Endothelial cell of umbilical vein (primary cell): ENCODE measurements at regions not wholly inside any gene's neighbourhood (a gene's known extent, or its start where the extent isn't known, plus 50 kb on each side); places are given as distances from the start of the nearest gene placed in this dataset.

Experiments used
- BruUV-seq: library from RNA; stranded (reverse); fragments of 400-500 nt; replicated peaks from 2 replicates; lab custom pipeline; 2021; lab: Mats Ljungman, UMichigan
- CTCF ChIA-PET: fragments of 300-600, 350-600 bp; sonication (Branson Sonifier 250); formaldehyde crosslinking; loops from one replicate; lab custom pipeline; 2021; ENCODE audit warnings: antibody characterized with exemption, inconsistent platforms; lab: Charles Lee
- POLR2A ChIA-PET: fragments of 300-600, 350-600 bp; sonication (Branson Sonifier 250); formaldehyde crosslinking; loops from one replicate; lab custom pipeline; 2021; ENCODE audit warnings: antibody characterized with exemption, inconsistent platforms; lab: Charles Lee
- DNase-seq: peaks from one replicate; pipeline ENCODE4 v3.0.0-alpha.2; 2011; ENCODE audit warnings: low read depth, low spot score
- FAIRE-seq: peaks from 2 replicates; lab custom pipeline; 2011; peaks lifted over from hg19 to GRCh38; lab: Jason Lieb, UNC
- H2AFZ ChIP-seq: 2 replicates; pipeline ENCODE4 v1.6.0; 2012; ENCODE audit warnings: low read depth, low read length, control low read depth, inconsistent platforms
- H3K27ac ChIP-seq: 2 replicates; pipeline ENCODE4 v1.5.1; 2011; ENCODE audit warnings: low read depth, mild to moderate bottlenecking, control low read depth, low read length, moderate library complexity; ENCODE audit not compliant: insufficient read depth
- H3K27me3 ChIP-seq, 2 experiments: 2 replicates each; pipeline versions ENCODE4 v1.6.0 to v1.6.1; 2011; ENCODE audit warnings: low read length in 2 of 2, mixed read lengths in 1 of 2; ENCODE audit not compliant: control insufficient read depth in 2 of 2, insufficient read depth in 2 of 2
- H3K36me3 ChIP-seq, 2 experiments: 2 replicates in 1 of 2; 3 replicates in 1 of 2; pipeline ENCODE4 v1.5.1; 2011; ENCODE audit warnings: low read length in 2 of 2, mild to moderate bottlenecking in 1 of 2, moderate library complexity in 1 of 2; ENCODE audit not compliant: control insufficient read depth in 2 of 2, insufficient read depth in 2 of 2; ENCODE audit errors: extremely low read depth in 1 of 2
- H3K4me1 ChIP-seq: 3 replicates; pipeline ENCODE4 v1.5.1; 2011; ENCODE audit warnings: mild to moderate bottlenecking, low read length; ENCODE audit not compliant: control insufficient read depth, insufficient read depth; ENCODE audit errors: extremely low read depth
- H3K4me2 ChIP-seq: 2 replicates; pipeline ENCODE4 v1.6.1; 2011; ENCODE audit warnings: low read length, control low read depth, mixed read lengths; ENCODE audit not compliant: insufficient read depth
- H3K4me3 ChIP-seq, 3 experiments: fragments of 200-600 bp in 1 of 3; sonication (generic), shearing (Covaris generic) in 1 of 3; replicated peaks in 1 of 3; 2 replicates each; pipeline ENCODE4 v1.5.1; 2011 to 2016; ENCODE audit warnings: control low read depth in 3 of 3, low read length in 3 of 3, mild to moderate bottlenecking in 2 of 3, inconsistent platforms in 1 of 3, low read depth in 1 of 3, moderate library complexity in 1 of 3; ENCODE audit not compliant: insufficient read depth in 1 of 3
- H3K79me2 ChIP-seq: 2 replicates; pipeline ENCODE4 v1.6.0; 2012; ENCODE audit warnings: low read length, inconsistent platforms; ENCODE audit not compliant: control insufficient read depth, insufficient read depth
- H3K9ac ChIP-seq: replicated peaks from 2 replicates; pipeline ENCODE3; 2011; ENCODE audit warnings: low read length, control low read depth; ENCODE audit not compliant: insufficient read depth; ENCODE audit errors: extremely low read depth
- H3K9me1 ChIP-seq: replicated peaks from 3 replicates; pipeline ENCODE4 v1.6.0; 2011; ENCODE audit warnings: mild to moderate bottlenecking, low read length; ENCODE audit not compliant: control insufficient read depth, insufficient read depth; ENCODE audit errors: extremely low read depth
- H3K9me3 ChIP-seq: replicated peaks from 2 replicates; pipeline ENCODE4 v1.5.1; 2012; ENCODE audit warnings: low read length, inconsistent platforms; ENCODE audit not compliant: control insufficient read depth, insufficient read depth
- H4K20me1 ChIP-seq: replicated peaks from 2 replicates; pipeline ENCODE3; 2011; ENCODE audit warnings: mild to moderate bottlenecking, low read length; ENCODE audit not compliant: control insufficient read depth, insufficient read depth; ENCODE audit errors: extremely low read depth
- EZH2 ChIP-seq: IDR thresholded peaks from 2 replicates; pipeline ENCODE4 v1.6.1; 2012; ENCODE audit warnings: borderline replicate concordance, low read depth, mild to moderate bottlenecking, moderate library complexity, low read length, inconsistent platforms; ENCODE audit not compliant: severe bottlenecking
- FOS ChIP-seq: IDR thresholded peaks from 2 replicates; pipeline ENCODE4 v1.6.1; 2011; ENCODE audit warnings: mild to moderate bottlenecking, low read length, moderate library complexity, borderline replicate concordance; ENCODE audit not compliant: insufficient read depth
- GATA2 ChIP-seq: IDR thresholded peaks from 2 replicates; pipeline ENCODE4 v1.7.0; 2011; ENCODE audit warnings: low read depth, mild to moderate bottlenecking, moderate library complexity, mixed read lengths, low read length; ENCODE audit not compliant: insufficient read length, insufficient read depth
- MYC ChIP-seq: IDR thresholded peaks from one replicate; pipeline ENCODE4 v1.6.1; 2011; ENCODE audit warnings: mild to moderate bottlenecking, low read depth, low read length
- POLR2A ChIP-seq: IDR thresholded peaks from 2 replicates; pipeline ENCODE4 v1.6.1; 2012; ENCODE audit warnings: low read depth, mild to moderate bottlenecking, control low read depth, low read length
- POLR2AphosphoS5 ChIP-seq: IDR thresholded peaks from 2 replicates; pipeline ENCODE4 v1.6.1; 2012; ENCODE audit warnings: low read depth, mild to moderate bottlenecking, control low read depth, low read length, moderate library complexity; ENCODE audit not compliant: insufficient read depth
- dilution Hi-C: fragments of 300-500 bp; cut with MboI; formaldehyde crosslinking; loops from one replicate; pipeline ENCODE4 v1.15.0; 2019; ENCODE audit warnings: low sequenced_read_pairs; ENCODE audit not compliant: extremely low pct_ligation_motif_present
- intact Hi-C: fragments of 100-400 bp; cut with micrococcal nuclease; formaldehyde crosslinking; loops from one replicate; pipeline ENCODE4 v1.10.0; 2022
- TF ChIP-seq, protein P1 (sequence below), 2 donors: IDR thresholded peaks; 1 replicate in 1 of 2; 2 replicates in 1 of 2; pipeline ENCODE4 v1.5.1; 2011; ENCODE audit warnings: low read length in 2 of 2, mild to moderate bottlenecking in 2 of 2, moderate library complexity in 2 of 2, control low read depth in 1 of 2, inconsistent platforms in 1 of 2, low read depth in 1 of 2; ENCODE audit not compliant: insufficient read depth in 1 of 2; ENCODE audit errors: extremely low read depth in 1 of 2
- TF ChIP-seq, protein P2 (sequence below): IDR thresholded peaks from 2 replicates; pipeline ENCODE4 v1.6.1; 2011; ENCODE audit not compliant: insufficient read depth, insufficient read length

DNA sequence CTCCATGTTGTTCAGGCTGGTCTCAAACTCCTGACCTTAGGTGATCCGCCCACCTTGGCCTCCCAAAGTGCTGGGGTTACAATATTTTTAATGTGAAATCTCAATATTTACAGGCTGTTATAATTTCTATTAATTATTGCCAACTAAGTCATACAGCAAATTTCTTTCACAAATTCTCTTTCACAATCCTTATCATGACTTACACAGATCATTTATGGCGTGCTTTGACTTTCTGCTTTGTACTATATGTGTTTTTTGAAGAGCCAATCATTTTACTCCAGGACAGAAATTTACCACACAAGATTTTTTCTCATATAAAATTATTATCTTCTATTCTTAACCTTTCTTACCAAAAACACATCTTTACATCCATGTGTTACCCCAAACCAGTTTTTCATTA lies 1729.9 kb downstream of the NCAM2 start:
- no peaks in the 10 kb centered on the region for H3K9me1 ChIP-seq
- H3K36me3 ChIP-seq = no peaks in the 10 kb centered on the region
- no peak overlapping the region for H3K27ac ChIP-seq
- no peak overlapping the region for H3K4me3 ChIP-seq
- no TSS peak for BruUV-seq
- H3K9me3 ChIP-seq = no peaks in the 10 kb centered on the region
- no peak for FAIRE-seq
- TF ChIP-seq FOS (no peak), EZH2 (no peak), POLR2A (no peak), GATA2 (no peak)
- TF ChIP-seq, protein P1, sequence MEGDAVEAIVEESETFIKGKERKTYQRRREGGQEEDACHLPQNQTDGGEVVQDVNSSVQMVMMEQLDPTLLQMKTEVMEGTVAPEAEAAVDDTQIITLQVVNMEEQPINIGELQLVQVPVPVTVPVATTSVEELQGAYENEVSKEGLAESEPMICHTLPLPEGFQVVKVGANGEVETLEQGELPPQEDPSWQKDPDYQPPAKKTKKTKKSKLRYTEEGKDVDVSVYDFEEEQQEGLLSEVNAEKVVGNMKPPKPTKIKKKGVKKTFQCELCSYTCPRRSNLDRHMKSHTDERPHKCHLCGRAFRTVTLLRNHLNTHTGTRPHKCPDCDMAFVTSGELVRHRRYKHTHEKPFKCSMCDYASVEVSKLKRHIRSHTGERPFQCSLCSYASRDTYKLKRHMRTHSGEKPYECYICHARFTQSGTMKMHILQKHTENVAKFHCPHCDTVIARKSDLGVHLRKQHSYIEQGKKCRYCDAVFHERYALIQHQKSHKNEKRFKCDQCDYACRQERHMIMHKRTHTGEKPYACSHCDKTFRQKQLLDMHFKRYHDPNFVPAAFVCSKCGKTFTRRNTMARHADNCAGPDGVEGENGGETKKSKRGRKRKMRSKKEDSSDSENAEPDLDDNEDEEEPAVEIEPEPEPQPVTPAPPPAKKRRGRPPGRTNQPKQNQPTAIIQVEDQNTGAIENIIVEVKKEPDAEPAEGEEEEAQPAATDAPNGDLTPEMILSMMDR (IDR thresholded peaks at IDR 0.05; ENCODE audit: extremely low read depth in 1 of 2, insufficient read depth in 1 of 2, low read depth in 1 of 2, low read length in 2 of 2) = no peak
- TF ChIP-seq, protein P2, sequence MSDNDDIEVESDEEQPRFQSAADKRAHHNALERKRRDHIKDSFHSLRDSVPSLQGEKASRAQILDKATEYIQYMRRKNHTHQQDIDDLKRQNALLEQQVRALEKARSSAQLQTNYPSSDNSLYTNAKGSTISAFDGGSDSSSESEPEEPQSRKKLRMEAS = no peak
- CTCF ChIA-PET = no interaction called here
- intact Hi-C loops (no loop called here), dilution Hi-C loops (no loop called here)
- H2AFZ ChIP-seq = no peak overlapping the region
- no peaks in the 10 kb centered on the region for H3K27me3 ChIP-seq
- POLR2A ChIA-PET = no interaction called here
- no peak overlapping the region for H3K4me2 ChIP-seq
- H3K79me2 ChIP-seq = no peaks in the 10 kb centered on the region
- H3K9ac ChIP-seq = no peak overlapping the region
- H3K4me1 ChIP-seq = no peaks in the 10 kb centered on the region
- no peaks in the 10 kb centered on the region for H4K20me1 ChIP-seq
- DNase-seq = no peak

DNA sequence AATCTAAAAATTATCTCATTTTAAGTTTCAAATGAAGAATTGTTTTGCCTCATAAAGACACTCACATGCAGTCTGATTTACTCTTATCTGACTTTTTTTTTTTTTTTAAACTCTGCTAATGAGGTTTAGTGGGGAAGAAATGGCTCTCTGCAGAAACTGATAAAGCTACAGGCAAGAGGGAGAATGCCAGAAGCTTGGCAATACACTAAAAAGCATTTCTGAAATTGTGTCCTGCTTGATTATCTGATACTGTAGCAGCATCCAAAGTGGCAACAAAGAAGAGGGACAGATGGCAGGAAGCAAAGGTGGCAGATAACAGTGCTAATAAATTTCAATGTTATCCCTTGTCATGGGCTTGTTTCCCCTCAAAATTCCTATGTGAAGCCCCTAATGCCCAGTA lies 1744.9 kb downstream of the NCAM2 start:
- BruUV-seq = no TSS peak
- no peak overlapping the region for H3K27ac ChIP-seq
- dilution Hi-C loops = no loop called here
- TF ChIP-seq, protein P1 (IDR thresholded peaks at IDR 0.05; ENCODE audit: extremely low read depth in 1 of 2, insufficient read depth in 1 of 2, low read depth in 1 of 2, low read length in 2 of 2) = no peak
- TF ChIP-seq GATA2 (no peak), POLR2AphosphoS5 (no peak), MYC (no peak)
- TF ChIP-seq, protein P2 = no peak
- H3K9me1 ChIP-seq = no peaks in the 10 kb centered on the region
- DNase-seq (no peak), FAIRE-seq (no peak)
- CTCF ChIA-PET = no interaction called here
- intact Hi-C loops = no loop called here
- no peaks in the 10 kb centered on the region for H3K4me1 ChIP-seq
- H3K4me2 ChIP-seq = no peak overlapping the region
- H3K36me3 ChIP-seq = no peaks in the 10 kb centered on the region
- H3K4me3 ChIP-seq = no peak overlapping the region
- no peak overlapping the region for H2AFZ ChIP-seq
- no peaks in the 10 kb centered on the region for H3K79me2 ChIP-seq
- H3K9me3 ChIP-seq = no peaks in the 10 kb centered on the region
- no peaks in the 10 kb centered on the region for H4K20me1 ChIP-seq
- POLR2A ChIA-PET = no interaction called here
- H3K27me3 ChIP-seq = no peaks in the 10 kb centered on the region
- H3K9ac ChIP-seq = no peak overlapping the region
